ENCODE measurements at regions not wholly inside any gene's neighbourhood (a gene's known extent, or its start where the extent isn't known, plus 50 kb on each side); places are given as distances from the start of the nearest gene placed in this dataset.

DNA sequence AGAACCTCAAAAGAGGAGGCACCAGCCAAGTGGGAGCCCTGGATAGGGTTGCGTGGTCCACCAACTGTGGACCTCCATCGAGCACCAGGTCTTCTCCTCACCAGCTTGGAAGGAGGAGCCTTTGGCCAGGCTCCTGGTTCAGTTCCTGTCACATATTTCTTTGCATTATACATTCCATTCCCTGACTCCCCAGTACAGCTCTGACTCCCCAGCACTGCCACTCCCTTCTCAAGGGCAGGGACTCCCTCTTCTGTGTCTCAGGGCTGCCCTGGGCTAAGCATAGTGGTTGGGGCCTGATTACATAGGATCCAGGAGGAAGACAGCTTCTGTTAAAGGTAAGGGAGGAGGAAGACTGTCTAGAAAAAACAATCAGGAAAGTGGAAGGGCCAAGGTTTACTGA, 91.1 kb downstream of the MRPL14 start:
- TF ChIP-seq POLR2A (IDR thresholded peaks at IDR 0.05) = no peak
- TF ChIP-seq, protein P1, sequence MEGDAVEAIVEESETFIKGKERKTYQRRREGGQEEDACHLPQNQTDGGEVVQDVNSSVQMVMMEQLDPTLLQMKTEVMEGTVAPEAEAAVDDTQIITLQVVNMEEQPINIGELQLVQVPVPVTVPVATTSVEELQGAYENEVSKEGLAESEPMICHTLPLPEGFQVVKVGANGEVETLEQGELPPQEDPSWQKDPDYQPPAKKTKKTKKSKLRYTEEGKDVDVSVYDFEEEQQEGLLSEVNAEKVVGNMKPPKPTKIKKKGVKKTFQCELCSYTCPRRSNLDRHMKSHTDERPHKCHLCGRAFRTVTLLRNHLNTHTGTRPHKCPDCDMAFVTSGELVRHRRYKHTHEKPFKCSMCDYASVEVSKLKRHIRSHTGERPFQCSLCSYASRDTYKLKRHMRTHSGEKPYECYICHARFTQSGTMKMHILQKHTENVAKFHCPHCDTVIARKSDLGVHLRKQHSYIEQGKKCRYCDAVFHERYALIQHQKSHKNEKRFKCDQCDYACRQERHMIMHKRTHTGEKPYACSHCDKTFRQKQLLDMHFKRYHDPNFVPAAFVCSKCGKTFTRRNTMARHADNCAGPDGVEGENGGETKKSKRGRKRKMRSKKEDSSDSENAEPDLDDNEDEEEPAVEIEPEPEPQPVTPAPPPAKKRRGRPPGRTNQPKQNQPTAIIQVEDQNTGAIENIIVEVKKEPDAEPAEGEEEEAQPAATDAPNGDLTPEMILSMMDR (IDR thresholded peaks at IDR 0.05 in 4 of 5, conservative IDR thresholded peaks at IDR 0.05 in 1 of 5) = no peak
